Erythroblast (primary cell): ENCODE measurements at regions not wholly inside any gene's neighbourhood (a gene's known extent, or its start where the extent isn't known, plus 50 kb on each side); places are given as distances from the start of the nearest gene placed in this dataset.

Experiments
- GATA1 ChIP-seq: IDR thresholded peaks from 2 replicates; pipeline ENCODE4 v1.6.1; 2011; ENCODE audit warnings: low read depth, mild to moderate bottlenecking, control low read depth, low read length, moderate library complexity
- POLR2A ChIP-seq: IDR thresholded peaks from 2 replicates; pipeline ENCODE4 v1.6.1; 2011; ENCODE audit warnings: mild to moderate bottlenecking, low read length

DNA sequence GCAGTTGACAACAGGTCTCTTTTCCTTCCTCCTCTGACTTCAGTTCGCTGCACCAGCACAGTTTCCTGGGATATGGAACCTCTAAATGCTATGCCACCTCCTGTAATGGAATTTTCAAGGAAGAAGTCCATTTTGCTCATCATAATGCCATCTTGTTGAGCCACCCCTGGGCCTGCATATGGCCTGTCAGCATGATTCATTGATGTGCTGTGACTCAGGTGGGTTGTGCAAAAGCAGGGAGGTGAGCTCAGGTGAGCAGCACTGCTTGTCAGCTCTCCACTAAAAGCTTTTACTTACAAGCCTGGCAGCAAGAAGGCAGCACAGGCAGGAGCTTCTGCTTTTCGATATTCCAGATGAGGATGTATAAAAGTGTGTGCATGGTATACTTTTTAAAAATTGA is 247.1 kb upstream of the LMCD1 start:
- TF ChIP-seq POLR2A = no peak
- no peak for TF ChIP-seq GATA1
